ENCODE measurements at regions not wholly inside any gene's neighbourhood (a gene's known extent, or its start where the extent isn't known, plus 50 kb on each side); places are given as distances from the start of the nearest gene placed in this dataset.

DNA sequence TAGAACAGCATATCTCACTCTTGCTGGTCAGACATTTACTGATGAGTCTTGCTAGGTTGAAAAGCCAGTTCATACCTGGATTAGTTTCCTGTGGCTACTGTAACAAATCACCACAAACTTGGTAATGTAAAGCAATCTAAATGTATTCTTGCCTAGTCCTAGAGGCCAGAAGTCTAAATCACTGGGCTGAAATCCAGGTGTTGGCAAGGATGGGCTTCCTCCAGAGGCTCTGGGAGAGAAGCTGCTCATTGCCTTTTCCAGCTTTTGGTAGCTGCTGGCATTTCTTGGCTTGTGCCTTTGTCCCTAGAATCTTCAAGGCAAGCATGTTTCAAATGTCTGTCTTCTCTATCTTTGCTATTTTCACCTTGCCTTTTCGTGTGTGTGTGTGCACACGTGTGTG is 62.3 kb upstream of the MAP4K3 start:
- no peak overlapping the region for H3K4me2 ChIP-seq (ENCODE audit: low read depth, low read length)
- H3K4me3 ChIP-seq (replicated peaks in 1 of 3; ENCODE audit: insufficient read depth in 1 of 3, low read depth in 2 of 3, low read length in 3 of 3) = no peak overlapping the region
- H3K27me3 ChIP-seq (ENCODE audit: control insufficient read depth in 1 of 2, insufficient read depth in 2 of 2, low read length in 2 of 2) = no peaks in the 10 kb centered on the region
- TF ChIP-seq, protein P1, sequence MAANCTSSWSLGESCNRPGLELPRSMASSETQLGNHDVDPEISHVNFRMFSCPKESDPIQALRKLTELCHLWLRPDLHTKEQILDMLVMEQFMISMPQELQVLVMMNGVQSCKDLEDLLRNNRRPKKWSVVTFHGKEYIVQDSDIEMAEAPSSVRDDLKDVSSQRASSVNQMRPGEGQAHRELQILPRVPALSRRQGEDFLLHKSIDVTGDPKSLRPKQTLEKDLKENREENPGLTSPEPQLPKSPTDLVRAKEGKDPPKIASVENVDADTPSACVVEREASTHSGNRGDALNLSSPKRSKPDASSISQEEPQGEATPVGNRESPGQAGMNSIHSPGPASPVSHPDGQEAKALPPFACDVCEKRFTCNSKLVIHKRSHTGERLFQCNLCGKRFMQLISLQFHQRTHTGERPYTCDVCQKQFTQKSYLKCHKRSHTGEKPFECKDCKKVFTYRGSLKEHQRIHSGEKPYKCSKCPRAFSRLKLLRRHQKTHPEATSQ (CRISPR knock-in tag; IDR thresholded peaks at IDR 0.05; ENCODE audit: borderline replicate concordance) = no peak
- TF ChIP-seq SNRNP70 (IDR thresholded peaks at IDR 0.05; ENCODE audit: low read depth, low read length) (no peak), HMG20B (CRISPR knock-in tag; conservative IDR thresholded peaks at IDR 0.05) (no peak), FIP1L1 (IDR thresholded peaks at IDR 0.05; ENCODE audit: borderline replicate concordance, insufficient read depth, low read depth, low read length) (no peak)
- TF ChIP-seq, protein P2, sequence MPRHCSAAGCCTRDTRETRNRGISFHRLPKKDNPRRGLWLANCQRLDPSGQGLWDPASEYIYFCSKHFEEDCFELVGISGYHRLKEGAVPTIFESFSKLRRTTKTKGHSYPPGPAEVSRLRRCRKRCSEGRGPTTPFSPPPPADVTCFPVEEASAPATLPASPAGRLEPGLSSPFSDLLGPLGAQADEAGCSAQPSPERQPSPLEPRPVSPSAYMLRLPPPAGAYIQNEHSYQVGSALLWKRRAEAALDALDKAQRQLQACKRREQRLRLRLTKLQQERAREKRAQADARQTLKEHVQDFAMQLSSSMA (CRISPR knock-in tag; IDR thresholded peaks at IDR 0.05) = 0 out of 2 replicates have a peak, but pooled peaks have one; percentile 38
- ATAC-seq (no peak), FAIRE-seq (no peak), DNase-seq (ENCODE audit: low spot score) (no peak)
- H3K79me2 ChIP-seq (ENCODE audit: insufficient read depth, low read length) = no peaks in the 10 kb centered on the region
- WGBS (ENCODE audit: low lambda C conversion rate) = 97% methylated on average over 2 of the region's 2 CpGs
- H3K9ac ChIP-seq (ENCODE audit: insufficient read depth, low read depth, low read length) = no peak overlapping the region
- no TSS peak for BruUV-seq (replicated peaks)
- POLR2A ChIA-PET = interaction anchor here (3.1 kb wide), 1 partner anchor 17 kb away, joined by 11 read pairs; no protein-coding TSS in a partner anchor
- H3K27ac ChIP-seq (ENCODE audit: extremely low read length, insufficient read depth, low read length) = no peak overlapping the region
- CTCF ChIA-PET (ENCODE audit: low intra/inter-chr PET ratio, low total read pairs) = no interaction called here
- in situ Hi-C loops (cut with HindIII; ENCODE audit: extremely low pct_ligation_motif_present, low pct_unique_long_range_greater_than_20kb) (no loop called here), intact Hi-C loops (cut with micrococcal nuclease; ENCODE audit: unreplicated experiment) (no loop called here)
- no peaks in the 10 kb centered on the region for H3K9me3 ChIP-seq (ENCODE audit: low read length)
- H4K20me1 ChIP-seq (ENCODE audit: insufficient read depth, low read length) = no peaks in the 10 kb centered on the region
- peaks cover 59% of the 10 kb centered on the region for H3K4me1 ChIP-seq (ENCODE audit: insufficient read depth, low read length)
- no peak overlapping the region for H2AFZ ChIP-seq (ENCODE audit: low read length)
- no peaks in the 10 kb centered on the region for H3K36me3 ChIP-seq (replicated peaks in 1 of 2; ENCODE audit: control insufficient read depth in 1 of 2, insufficient read depth in 2 of 2, low read length in 2 of 2)

DNA sequence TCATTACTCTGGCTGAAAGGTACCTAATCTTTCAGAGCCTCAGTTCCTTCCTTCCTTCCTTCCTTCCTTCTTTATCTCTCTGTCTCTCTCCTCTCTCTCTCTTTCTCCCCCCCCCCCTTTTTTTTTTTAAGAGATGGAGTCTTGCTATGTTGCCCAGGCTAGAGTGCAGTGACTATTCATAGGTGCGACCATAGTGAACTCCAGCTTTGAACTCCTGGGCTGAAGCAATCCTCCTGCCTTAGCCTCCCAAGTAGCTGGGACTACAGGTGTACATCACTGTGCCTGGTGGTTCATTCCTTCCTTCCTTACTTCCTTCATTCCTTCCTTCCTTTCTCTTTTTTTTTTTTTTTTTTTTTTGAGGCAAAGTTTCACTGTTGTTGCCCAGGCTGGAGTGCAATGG is 64.3 kb upstream of the MAP4K3 start:
- H3K79me2 ChIP-seq (ENCODE audit: insufficient read depth, low read length) = no peaks in the 10 kb centered on the region
- in situ Hi-C loops (cut with HindIII; ENCODE audit: extremely low pct_ligation_motif_present, low pct_unique_long_range_greater_than_20kb) (loop anchor here (5.0 kb wide), 1 partner anchor 64 kb away; the partner anchor contains the start of gene MAP4K3), intact Hi-C loops (cut with micrococcal nuclease; ENCODE audit: unreplicated experiment) (no loop called here)
- H3K4me3 ChIP-seq (replicated peaks in 1 of 3; ENCODE audit: insufficient read depth in 1 of 3, low read depth in 2 of 3, low read length in 3 of 3) = no peak overlapping the region
- H4K20me1 ChIP-seq (ENCODE audit: insufficient read depth, low read length) = no peaks in the 10 kb centered on the region
- DNase-seq (ENCODE audit: low spot score) (no peak), FAIRE-seq (no peak), ATAC-seq (no peak)
- whole genome bisulfite sequencing (ENCODE audit: low lambda C conversion rate) = 97% methylated on average over 1 of the region's 1 CpG
- peaks cover 76% of the 10 kb centered on the region for H3K4me1 ChIP-seq (ENCODE audit: insufficient read depth, low read length)
- ChIA-PET POLR2A (interaction anchor here (3.1 kb wide), 1 partner anchor 15 kb away, joined by 11 read pairs; no protein-coding TSS in a partner anchor), CTCF (ENCODE audit: low intra/inter-chr PET ratio, low total read pairs) (no interaction called here)
- no TSS peak for BruUV-seq (replicated peaks)
- H3K27me3 ChIP-seq (ENCODE audit: control insufficient read depth in 1 of 2, insufficient read depth in 2 of 2, low read length in 2 of 2) = no peaks in the 10 kb centered on the region
- no peak overlapping the region for H3K4me2 ChIP-seq (ENCODE audit: low read depth, low read length)
- no peaks in the 10 kb centered on the region for H3K36me3 ChIP-seq (replicated peaks in 1 of 2; ENCODE audit: control insufficient read depth in 1 of 2, insufficient read depth in 2 of 2, low read length in 2 of 2)
- H3K9ac ChIP-seq (ENCODE audit: insufficient read depth, low read depth, low read length) = no peak overlapping the region
- H2AFZ ChIP-seq (ENCODE audit: low read length) = no peak overlapping the region
- TF ChIP-seq, protein P3, sequence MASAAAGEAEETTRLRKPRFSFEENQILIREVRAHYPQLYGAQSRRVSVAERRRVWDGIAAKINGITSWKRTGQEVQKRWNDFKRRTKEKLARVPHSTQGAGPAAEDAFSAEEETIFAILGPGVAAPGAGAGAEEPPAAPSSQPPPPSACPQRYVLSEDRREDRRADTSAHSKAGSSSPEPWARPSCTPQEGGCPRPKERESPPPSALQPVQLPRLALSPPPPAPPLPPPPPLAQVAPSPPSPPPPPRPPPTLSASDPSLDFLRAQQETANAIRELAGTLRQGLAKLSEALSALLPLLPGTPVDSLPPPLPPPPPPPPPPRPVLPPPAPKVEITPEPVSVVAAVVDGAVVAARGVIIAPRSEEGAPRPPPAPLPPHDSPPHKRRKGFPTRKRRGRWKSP (CRISPR knock-in tag; IDR thresholded peaks at IDR 0.05) = no peak
- peak; percentile 91 for TF ChIP-seq ZNF121 (CRISPR knock-in tag; IDR thresholded peaks at IDR 0.05)
- TF ChIP-seq ZBTB20 (CRISPR knock-in tag; IDR thresholded peaks at IDR 0.05; ENCODE audit: borderline replicate concordance, low read depth) = no peak
- no peak for TF ChIP-seq KDM1A (CRISPR knock-in tag; IDR thresholded peaks at IDR 0.05)
- TF ChIP-seq, protein P4, sequence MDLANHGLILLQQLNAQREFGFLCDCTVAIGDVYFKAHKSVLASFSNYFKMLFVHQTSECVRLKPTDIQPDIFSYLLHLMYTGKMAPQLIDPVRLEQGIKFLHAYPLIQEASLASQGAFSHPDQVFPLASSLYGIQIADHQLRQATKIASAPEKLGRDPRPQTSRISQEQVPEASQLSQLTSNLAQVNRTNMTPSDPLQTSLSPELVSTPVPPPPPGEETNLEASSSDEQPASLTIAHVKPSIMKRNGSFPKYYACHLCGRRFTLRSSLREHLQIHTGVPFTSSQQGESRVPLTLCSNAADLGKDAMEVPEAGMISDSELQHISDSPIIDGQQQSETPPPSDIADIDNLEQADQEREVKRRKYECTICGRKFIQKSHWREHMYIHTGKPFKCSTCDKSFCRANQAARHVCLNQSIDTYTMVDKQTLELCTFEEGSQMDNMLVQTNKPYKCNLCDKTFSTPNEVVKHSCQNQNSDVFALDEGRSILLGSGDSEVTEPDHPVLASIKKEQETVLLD (CRISPR knock-in tag; IDR thresholded peaks at IDR 0.05; ENCODE audit: low read depth) = no peak
- no peak overlapping the region for H3K27ac ChIP-seq (ENCODE audit: extremely low read length, insufficient read depth, low read length)
- H3K9me3 ChIP-seq (ENCODE audit: low read length) = no peaks in the 10 kb centered on the region
